K562 (cell line): ENCODE measurements at regions not wholly inside any gene's neighbourhood (a gene's known extent, or its start where the extent isn't known, plus 50 kb on each side); places are given as distances from the start of the nearest gene placed in this dataset.

ENCODE experiments used
- ATAC-seq: fragments of 200-7000 bp; cut with Tn5 transposase; 3 replicates; pipeline ENCODE4 v1.9.1; 2020; ENCODE audit warnings: moderate library complexity
- BruUV-seq: library from RNA; stranded (reverse); fragments of 400-500 nt; replicated peaks from 2 replicates; lab custom pipeline; 2021; lab: Mats Ljungman, UMichigan
- CTCF ChIA-PET: fragments of 300-600 bp; formaldehyde crosslinking; extraction: SDS; loops from one replicate; lab custom pipeline; 2021; ENCODE audit warnings: low intra/inter-chr PET ratio; lab: Yijun Ruan, JAX
- POLR2A ChIA-PET: fragments of 300-600, 350-650 bp; sonication (Branson Sonifier 250); formaldehyde crosslinking; extraction: SDS; loops from one replicate; lab custom pipeline; 2021; ENCODE audit warnings: antibody characterized with exemption, inconsistent platforms; lab: Yijun Ruan, JAX
- DNase-seq, 4 experiments: peaks; one replicate each; pipeline versions ENCODE4 v3.0.0 to v3.0.0-alpha.2; 2011 to 2018; ENCODE audit warnings: low spot score in 3 of 4, mixed read lengths in 3 of 4; ENCODE audit errors: extremely low read depth in 1 of 4
- FAIRE-seq: peaks from 2 replicates; lab custom pipeline; 2011; peaks lifted over from hg19 to GRCh38; lab: Jason Lieb, UNC
- H2AFZ ChIP-seq: 2 replicates; pipeline ENCODE4 v1.6.0; 2011; ENCODE audit warnings: low read depth, low read length, control low read depth, inconsistent platforms
- H3K27ac ChIP-seq: fragments of 200-600 bp; 3 replicates; pipeline ENCODE4 v1.8.0; 2011; ENCODE audit warnings: low read depth, mild to moderate bottlenecking, control low read depth, inconsistent platforms, low read length, moderate library complexity, mixed read lengths; ENCODE audit errors: extremely low read depth
- H3K27me3 ChIP-seq, 2 experiments: fragments of 300-600 bp in 1 of 2; 2 replicates in 1 of 2; 3 replicates in 1 of 2; pipeline versions ENCODE4 v1.6.0 to v1.8.0; 2011; ENCODE audit warnings: inconsistent platforms in 2 of 2, low read length in 2 of 2, mild to moderate bottlenecking in 1 of 2, mixed read lengths in 1 of 2, moderate library complexity in 1 of 2; ENCODE audit not compliant: control insufficient read depth in 2 of 2, insufficient read depth in 2 of 2
- H3K36me3 ChIP-seq: fragments of 300-600 bp; 3 replicates; pipeline ENCODE4 v1.8.0; 2011; ENCODE audit warnings: mild to moderate bottlenecking, low read length, inconsistent platforms; ENCODE audit not compliant: control insufficient read depth, insufficient read depth
- H3K4me1 ChIP-seq, 2 experiments: fragments of 200-600 bp in 1 of 2; replicated peaks in 1 of 2; 2 replicates in 1 of 2; 3 replicates in 1 of 2; pipeline versions ENCODE4 v1.5.1 to v1.8.0; 2011; ENCODE audit warnings: inconsistent platforms in 2 of 2, low read length in 2 of 2, mild to moderate bottlenecking in 1 of 2, mixed read lengths in 1 of 2, moderate library complexity in 1 of 2; ENCODE audit not compliant: control insufficient read depth in 2 of 2, insufficient read depth in 2 of 2
- H3K4me2 ChIP-seq: 2 replicates; pipeline ENCODE4 v1.6.1; 2011; ENCODE audit warnings: low read length, control low read depth, inconsistent platforms, mixed read lengths; ENCODE audit not compliant: insufficient read depth
- H3K4me3 ChIP-seq: fragments of 200-600 bp; sonication (generic), shearing (Covaris generic); 2 replicates; pipeline ENCODE4 v1.5.1; 2016; ENCODE audit warnings: control low read depth, inconsistent platforms
- H3K79me2 ChIP-seq: fragments of 200-600 bp; 3 replicates; pipeline ENCODE4 v1.8.0; 2011; ENCODE audit warnings: low read length, inconsistent platforms; ENCODE audit not compliant: control insufficient read depth, insufficient read depth
- H3K9ac ChIP-seq, 2 experiments: 2 replicates each; pipeline versions ENCODE4 v1.6.0 to v1.6.1; 2011; ENCODE audit warnings: low read depth in 2 of 2, low read length in 2 of 2, control low read depth in 1 of 2, inconsistent platforms in 1 of 2, mild to moderate bottlenecking in 1 of 2, mixed read lengths in 1 of 2; ENCODE audit not compliant: insufficient read depth in 1 of 2
- H3K9me1 ChIP-seq: one replicate; pipeline ENCODE4 v1.6.0; 2011; ENCODE audit warnings: inconsistent platforms, mild to moderate bottlenecking, low read length, moderate library complexity; ENCODE audit not compliant: control insufficient read depth, insufficient read depth
- H3K9me3 ChIP-seq: replicated peaks from 2 replicates; pipeline ENCODE4 v1.5.1; 2011; ENCODE audit warnings: low read depth, low read length, inconsistent platforms; ENCODE audit not compliant: control insufficient read depth, insufficient read depth
- H4K20me1 ChIP-seq: replicated peaks from 2 replicates; pipeline ENCODE4 v1.6.1; 2011; ENCODE audit warnings: low read length, inconsistent platforms, mixed read lengths; ENCODE audit not compliant: control insufficient read depth, insufficient read depth
- KLF6 ChIP-seq: fragments of 250-450 bp; sonication (Bioruptor Pico); IDR thresholded peaks from 2 replicates; pipeline ENCODE4 v1.4.0; 2020; ENCODE audit warnings: mild to moderate bottlenecking, moderate library complexity, borderline replicate concordance
- PCBP1 ChIP-seq: fragments of 200-400 bp; formaldehyde crosslinking; IDR thresholded peaks from 2 replicates; pipeline ENCODE4 v1.6.1; 2018; ENCODE audit warnings: mild to moderate bottlenecking, low read depth, low read length; ENCODE audit not compliant: poor library complexity, severe bottlenecking
- POU5F1 ChIP-seq: fragments of 150-350 bp; IDR thresholded peaks from 2 replicates; pipeline ENCODE4 v1.6.1; 2014; ENCODE audit warnings: borderline replicate concordance, low read length, low read depth, mild to moderate bottlenecking; ENCODE audit not compliant: partially characterized antibody
- TEAD4 ChIP-seq, 2 experiments: sonication (generic) in 1 of 2; formaldehyde crosslinking in 1 of 2; IDR thresholded peaks; 2 replicates each; pipeline versions ENCODE4 v1.6.1 to v1.8.0; 2012 to 2022; ENCODE audit warnings: borderline replicate concordance in 1 of 2, inconsistent platforms in 1 of 2, low read length in 1 of 2, mild to moderate bottlenecking in 1 of 2, missing genetic modification reagents in 1 of 2
- ZNF224 ChIP-seq: sonication (generic); formaldehyde crosslinking; IDR thresholded peaks from 2 replicates; pipeline ENCODE4 v1.8.0; 2022; ENCODE audit warnings: mild to moderate bottlenecking, missing genetic modification reagents
- WGBS: fragments of 100-300 bp; shearing (Covaris generic); methylation state at CpG from one replicate; pipeline ENCODE4 v1.1.6; 2016; ENCODE audit warnings: low coverage, mixed read lengths; ENCODE audit not compliant: insufficient coverage; ENCODE audit errors: missing lambda C conversion rate; 5-methylcytosine and 5-hydroxymethylcytosine counted together
- in situ Hi-C: fragments of 300-500 bp; cut with MboI; formaldehyde crosslinking; loops from 4 replicates; pipeline ENCODE4 v1.15.0; 2018; ENCODE audit warnings: inconsistent platforms, mixed read lengths
- intact Hi-C: fragments of 100-400 bp; cut with micrococcal nuclease; formaldehyde crosslinking; loops from 2 replicates; pipeline ENCODE4 v1.14.2; 2022
- TF ChIP-seq, protein P1 (sequence below): sonication (generic); formaldehyde crosslinking; IDR thresholded peaks from 2 replicates; pipeline ENCODE4 v1.8.0; 2022; ENCODE audit warnings: mild to moderate bottlenecking, low read depth, missing genetic modification reagents

DNA sequence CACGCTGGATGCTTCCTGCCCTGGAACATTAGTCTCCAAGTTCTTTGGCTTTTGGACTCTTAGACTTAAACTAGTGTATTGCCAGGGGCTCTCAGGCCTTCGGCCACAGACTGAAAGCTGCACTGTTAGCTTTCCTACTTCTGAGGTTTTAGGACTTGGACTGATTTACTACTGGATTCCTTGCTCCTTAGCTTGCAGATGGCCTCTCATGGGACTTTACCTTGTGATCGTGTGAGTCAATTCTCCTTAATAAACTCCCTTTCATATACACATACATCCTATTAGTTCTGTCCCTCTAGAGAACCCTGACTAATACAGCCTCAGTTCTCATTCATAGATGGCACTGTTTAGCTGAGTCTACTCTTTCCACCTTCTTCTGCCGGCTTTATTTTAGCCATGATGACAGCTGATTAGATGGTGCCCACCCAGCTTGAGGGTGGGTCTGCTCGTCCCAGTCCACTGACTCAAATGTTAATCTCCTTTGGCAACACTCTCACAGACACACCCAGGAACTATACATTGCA, 389.1 kb downstream of the NYAP2 start:
- no peak for TF ChIP-seq ZNF224 (CRISPR knock-in tag)
- Histone ChIP-seq H3K79me2 (no peaks in the 10 kb centered on the region), H3K4me2 (no peak overlapping the region), H3K9me3 (no peaks in the 10 kb centered on the region), H3K9me1 (no peaks in the 10 kb centered on the region), H3K9ac (no peak overlapping the region), H3K4me1 (no peaks in the 10 kb centered on the region), H4K20me1 (no peaks in the 10 kb centered on the region), H3K4me3 (no peak overlapping the region), H3K27me3 (no peaks in the 10 kb centered on the region), H3K36me3 (no peaks in the 10 kb centered on the region), H3K27ac (no peak overlapping the region), H2AFZ (no peak overlapping the region)
- ChIA-PET CTCF (no interaction called here), POLR2A (no interaction called here)
- DNase-seq, result no peak
- ATAC-seq, result no peak
- 0% methylated on average over 5 of the region's 5 CpGs for WGBS
- BruUV-seq, result no TSS peak
- FAIRE-seq, result no peak
- in situ Hi-C loops (no loop called here), intact Hi-C loops (no loop called here)

DNA sequence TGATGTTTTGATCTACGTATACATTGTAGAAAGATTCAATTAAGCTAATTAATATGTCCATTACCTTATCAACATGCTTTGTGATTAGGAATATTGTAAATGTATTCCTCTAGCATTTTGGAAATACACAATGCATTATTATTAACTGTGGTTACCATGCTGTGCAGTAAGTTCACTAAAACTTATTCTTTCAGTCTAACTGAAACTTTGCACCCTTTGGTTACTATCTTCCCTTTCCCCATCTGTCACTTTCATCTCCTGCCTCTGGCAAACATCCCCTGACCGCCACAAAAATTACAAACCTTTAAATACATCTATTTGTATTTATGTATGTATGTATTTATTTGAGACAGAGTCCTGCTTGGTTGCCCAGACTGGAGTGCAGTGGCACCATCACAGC, 388.0 kb downstream of the NYAP2 start:
- Histone ChIP-seq H3K9me1 (no peaks in the 10 kb centered on the region), H3K36me3 (no peaks in the 10 kb centered on the region)
- CTCF ChIA-PET, result no interaction called here
- ATAC-seq (no peak), DNase-seq (no peak)
- TF ChIP-seq PCBP1 (no peak), POU5F1 (no peak), KLF6 (no peak), TEAD4 (IDR thresholded peaks at IDR 0.05; ENCODE audit: low read length) (no peak), TEAD4 (CRISPR knock-in tag; IDR thresholded peaks at IDR 0.05; ENCODE audit: borderline replicate concordance) (no peak)
- TF ChIP-seq, protein P1, sequence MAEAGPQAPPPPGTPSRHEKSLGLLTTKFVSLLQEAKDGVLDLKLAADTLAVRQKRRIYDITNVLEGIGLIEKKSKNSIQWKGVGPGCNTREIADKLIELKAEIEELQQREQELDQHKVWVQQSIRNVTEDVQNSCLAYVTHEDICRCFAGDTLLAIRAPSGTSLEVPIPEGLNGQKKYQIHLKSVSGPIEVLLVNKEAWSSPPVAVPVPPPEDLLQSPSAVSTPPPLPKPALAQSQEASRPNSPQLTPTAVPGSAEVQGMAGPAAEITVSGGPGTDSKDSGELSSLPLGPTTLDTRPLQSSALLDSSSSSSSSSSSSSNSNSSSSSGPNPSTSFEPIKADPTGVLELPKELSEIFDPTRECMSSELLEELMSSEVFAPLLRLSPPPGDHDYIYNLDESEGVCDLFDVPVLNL (CRISPR knock-in tag), result no peak
- TF ChIP-seq, all 486 proteins: peak for 0
- Histone ChIP-seq H3K4me2 (no peak overlapping the region), H3K4me1 (no peaks in the 10 kb centered on the region), H3K27ac (no peak overlapping the region), H3K9ac (no peak overlapping the region), H2AFZ (no peak overlapping the region), H3K79me2 (no peaks in the 10 kb centered on the region), H3K27me3 (no peaks in the 10 kb centered on the region), H4K20me1 (no peaks in the 10 kb centered on the region), H3K4me3 (no peak overlapping the region), H3K9me3 (no peaks in the 10 kb centered on the region)
- FAIRE-seq, result no peak
- intact Hi-C loops, result no loop called here
- BruUV-seq, result no TSS peak
- POLR2A ChIA-PET, result no interaction called here
- WGBS, result 5% methylated on average over 2 of the region's 2 CpGs
- in situ Hi-C loops, result no loop called here
